ENCODE measurements at regions not wholly inside any gene's neighbourhood (a gene's known extent, or its start where the extent isn't known, plus 50 kb on each side); places are given as distances from the start of the nearest gene placed in this dataset.
A peak's percentile ranks its signal among the peaks of the same experiment; 100 is the strongest.

DNA sequence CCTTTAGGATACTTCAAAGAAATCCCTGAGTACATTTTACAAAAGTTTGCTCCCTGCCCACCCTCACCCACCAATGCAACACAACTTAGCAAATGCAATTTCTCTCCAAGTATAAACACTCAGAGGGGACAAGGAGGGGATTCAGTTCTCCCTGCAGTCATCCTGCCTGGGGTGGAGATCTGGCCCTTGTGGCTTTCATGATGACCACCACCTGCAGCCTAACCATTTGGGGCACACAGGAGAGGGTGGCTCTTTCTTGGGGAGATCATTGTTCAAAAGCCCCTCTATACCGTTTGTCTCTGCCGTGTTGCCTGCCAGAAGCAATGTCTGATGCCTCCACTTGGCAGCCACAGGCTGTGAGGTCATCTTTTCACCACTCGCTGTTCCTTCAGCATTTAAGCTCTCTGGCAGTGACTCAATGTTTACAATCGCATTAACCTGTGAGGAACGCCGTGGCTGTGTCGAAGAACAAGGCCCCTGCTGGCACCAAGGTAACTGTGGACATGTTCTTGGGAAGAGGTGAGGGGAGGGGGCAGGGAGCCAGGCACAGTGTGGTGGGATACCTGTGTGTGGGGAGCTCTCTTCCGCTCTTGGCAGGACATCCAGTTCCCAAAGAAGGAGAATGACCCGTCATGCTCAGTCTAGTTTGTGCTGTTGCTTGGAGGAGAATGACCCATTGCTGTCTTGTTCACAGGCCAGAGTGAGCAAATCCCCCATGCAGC lies 103.9 kb upstream of the DUSP10 start:
- peak; percentile 64 for DNase-seq (ENCODE audit: low spot score)

DNA sequence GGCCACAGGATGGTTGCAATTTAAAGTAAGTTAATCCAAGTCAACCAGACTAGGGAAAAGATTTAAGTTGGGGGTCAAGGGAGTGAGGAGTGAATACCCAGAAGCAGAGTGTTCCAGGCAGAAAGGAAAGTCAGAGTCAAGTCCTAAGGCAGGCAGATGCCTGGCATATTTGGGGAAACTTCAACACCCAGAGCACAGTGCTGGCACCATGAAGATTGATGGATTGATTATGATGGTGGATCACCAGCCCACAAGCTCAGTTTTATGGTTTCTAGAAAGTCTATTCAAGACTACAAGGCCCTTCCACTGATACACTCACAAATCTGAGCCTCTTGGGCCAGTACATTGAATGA lies 100.1 kb upstream of the DUSP10 start:
- DNase-seq (ENCODE audit: low spot score): no peak

DNA sequence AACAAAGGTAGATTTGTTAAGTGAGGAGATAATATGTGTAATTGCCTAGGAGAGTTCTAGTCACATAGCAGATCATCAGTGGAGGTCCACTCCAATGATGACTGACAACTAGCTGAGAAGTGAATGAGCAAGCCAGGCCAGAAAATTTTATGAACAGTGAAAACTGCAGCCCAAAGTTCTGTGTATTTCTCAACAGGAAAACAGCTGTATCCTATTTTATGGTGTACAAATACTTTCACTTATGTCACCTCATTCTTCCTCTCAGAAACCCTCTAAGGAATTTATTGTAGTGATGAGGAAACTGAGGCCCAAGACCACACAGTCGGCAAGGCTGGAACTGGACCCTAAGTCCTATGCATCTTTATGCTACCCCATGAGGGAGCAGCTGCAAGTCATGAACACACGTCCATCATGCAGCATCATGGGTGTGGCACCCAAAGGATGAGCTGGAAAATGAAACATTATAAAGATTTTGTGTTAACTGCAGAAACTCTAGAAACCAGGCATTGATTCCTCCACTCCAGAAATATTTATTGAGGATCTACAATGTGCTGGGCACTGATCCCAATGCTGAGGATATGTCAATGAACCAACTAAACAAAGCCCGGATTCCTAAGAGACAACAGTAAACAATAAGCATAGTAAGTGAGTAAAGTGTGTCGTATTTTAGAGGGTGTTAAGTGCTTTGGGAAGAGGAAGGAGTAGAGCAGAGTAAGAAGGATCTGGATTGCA lies 99.5 kb upstream of the DUSP10 start:
- DNase-seq (ENCODE audit: low spot score): no peak

DNA sequence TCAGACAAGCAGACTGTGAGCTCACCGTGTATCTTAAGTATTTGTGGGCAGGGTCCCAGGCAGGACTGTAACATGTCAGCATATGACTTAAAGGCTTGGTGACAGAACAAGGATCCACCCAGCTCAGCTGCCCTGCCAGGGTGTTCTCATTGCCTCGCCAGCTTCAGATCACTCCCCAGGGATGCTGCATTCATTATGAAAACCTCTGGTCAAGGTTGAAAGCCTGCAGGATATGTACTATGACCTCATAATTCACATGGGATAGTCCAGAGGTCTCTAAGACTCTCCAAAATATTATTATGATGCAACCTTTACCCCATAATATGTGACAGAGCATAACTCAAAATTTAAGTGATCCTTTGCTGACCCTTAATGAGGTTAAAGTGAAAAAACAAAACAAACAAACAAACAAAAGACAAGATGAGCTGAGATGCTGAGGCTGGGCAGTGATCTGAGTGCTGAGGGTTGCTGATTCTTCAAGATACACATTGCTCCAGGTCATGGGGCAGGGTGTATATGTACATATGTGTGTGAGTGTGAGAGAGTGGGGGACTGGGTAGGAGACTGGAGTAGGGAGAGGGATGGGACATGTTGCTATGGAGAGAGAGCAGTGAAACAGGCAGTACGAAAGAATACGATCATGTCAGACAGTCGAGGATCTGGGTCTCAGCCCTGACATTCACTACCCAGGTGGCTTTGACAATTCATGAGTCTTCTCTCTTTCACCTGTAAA lies 98.8 kb upstream of the DUSP10 start:
- DNase-seq (ENCODE audit: low spot score): no peak

DNA sequence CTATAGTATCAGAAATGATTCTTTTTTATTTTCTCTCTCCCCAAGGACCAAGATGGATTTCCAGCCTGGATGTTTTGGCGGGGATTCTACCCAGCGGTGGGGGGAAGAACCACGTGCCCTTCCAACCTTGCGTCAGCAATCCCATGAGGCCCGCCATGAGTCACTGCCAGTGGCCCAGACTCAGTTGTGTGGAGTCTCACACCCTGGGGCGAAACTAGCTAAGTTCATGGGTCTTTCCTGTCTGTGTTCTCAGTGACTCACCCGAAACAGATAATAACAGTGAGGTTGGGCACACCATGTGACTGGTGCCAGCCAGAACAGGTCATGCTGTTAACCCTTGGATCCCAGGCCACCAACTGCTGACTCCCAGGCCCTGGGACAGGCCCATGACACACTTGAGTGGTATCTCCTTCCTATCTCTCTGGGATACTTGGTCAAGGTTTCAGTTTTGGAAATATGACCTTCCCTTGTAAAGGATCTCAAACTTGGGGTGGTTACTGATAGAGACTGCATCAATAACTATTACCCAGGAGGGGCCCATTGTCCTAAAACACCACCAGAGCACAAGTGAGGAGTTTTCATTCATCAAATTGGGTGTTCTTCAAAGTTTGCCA lies 98.0 kb upstream of the DUSP10 start:
- no peak for DNase-seq (ENCODE audit: low spot score)

DNA sequence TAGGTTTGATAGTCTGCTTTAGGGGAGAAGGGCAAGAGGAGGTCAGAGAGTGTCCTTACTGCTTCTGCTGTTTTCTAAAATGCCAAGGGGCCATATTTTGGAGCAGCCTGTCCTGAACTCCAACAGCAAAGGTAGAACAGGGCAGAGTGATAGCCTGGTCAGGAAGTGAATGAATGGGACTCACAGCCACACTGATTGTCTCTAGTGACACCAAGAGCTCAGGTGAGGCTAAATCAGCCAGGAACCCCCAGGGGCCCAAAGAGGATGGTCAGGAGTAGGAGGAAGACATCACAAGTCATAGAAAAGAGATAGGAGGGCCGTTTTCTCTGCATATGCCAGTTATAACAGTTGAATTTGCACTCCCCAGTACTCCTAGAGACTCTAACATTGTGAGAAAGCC lies 97.4 kb upstream of the DUSP10 start:
- DNase-seq (ENCODE audit: low spot score): no peak

DNA sequence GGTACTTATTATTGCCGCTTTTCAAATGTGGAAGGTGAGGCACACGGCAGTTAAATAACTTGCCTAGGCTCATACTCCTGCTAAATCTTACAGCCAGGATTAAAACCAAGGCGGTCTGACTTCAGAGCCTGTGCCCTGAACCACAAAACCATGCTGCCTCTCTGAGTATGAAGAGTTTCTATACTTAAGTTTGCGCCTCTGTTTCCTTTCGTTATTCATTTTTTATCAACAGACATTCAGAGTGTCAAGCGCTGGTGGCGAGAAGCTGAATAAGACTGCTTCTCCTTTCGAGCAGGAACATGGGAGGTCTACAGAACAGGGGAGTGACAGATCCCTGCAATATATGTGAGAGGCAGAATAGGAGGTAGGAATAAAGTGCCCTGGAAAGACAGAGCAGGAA lies 96.0 kb upstream of the DUSP10 start:
- DNase-seq (ENCODE audit: low spot score): no peak

DNA sequence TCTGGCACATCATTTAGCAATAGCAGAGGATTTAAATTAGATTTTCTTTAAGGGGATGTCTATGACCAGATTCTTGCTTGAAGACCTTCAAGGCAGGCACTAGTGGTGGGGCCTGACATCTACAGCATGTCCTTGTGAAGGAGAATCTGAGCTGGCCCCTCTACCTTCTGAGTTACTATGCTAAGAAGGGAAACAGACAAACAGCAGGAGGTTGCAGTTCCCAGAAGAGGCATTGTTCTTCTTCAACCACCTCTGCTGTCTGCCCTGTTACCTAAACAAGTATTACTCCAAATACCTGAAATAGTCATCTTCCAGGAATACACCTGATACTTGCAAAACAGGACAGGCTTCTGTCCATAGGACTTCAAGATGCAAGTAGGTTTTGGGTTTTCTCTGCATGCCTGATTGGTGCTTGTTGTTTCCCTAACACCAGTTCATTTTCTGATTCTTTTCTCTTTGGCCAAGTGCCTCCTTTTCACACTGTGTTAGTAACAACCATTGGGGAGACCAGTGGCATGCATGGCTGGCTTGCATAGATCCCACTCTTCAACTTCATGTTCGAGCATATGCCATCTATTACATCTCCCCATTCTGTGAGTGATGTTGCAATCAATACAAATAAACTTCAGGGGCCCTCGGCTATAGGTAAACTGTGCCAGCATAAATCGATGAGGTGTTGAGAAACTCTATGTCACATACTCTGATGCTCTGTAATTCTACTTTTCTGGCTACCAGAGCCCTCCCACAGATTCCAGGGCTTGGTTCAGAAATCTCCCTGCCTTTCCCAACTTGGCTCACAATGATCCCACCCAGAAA lies 93.0 kb upstream of the DUSP10 start:
- DNase-seq (ENCODE audit: low spot score): no peak

DNA sequence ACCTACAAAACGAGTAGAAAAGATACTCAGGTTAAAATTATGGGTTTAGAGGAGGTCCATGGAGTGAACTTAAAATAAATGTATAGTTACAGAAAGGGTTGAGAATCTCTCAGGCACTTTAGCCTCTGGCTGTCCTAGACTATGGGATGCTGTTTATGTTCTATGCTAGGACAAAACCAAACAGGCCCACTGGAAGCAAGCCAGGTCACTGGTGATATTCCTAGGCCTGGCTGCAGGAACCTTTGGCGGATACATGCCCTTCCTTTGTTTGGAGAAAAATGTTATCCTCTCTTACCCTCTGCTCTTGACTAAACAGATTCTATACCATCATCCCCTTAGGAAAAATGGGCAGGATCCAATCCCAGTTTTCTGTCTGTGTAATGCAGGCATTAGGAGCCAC lies 90.7 kb upstream of the DUSP10 start:
- DNase-seq (ENCODE audit: low spot score): no peak

DNA sequence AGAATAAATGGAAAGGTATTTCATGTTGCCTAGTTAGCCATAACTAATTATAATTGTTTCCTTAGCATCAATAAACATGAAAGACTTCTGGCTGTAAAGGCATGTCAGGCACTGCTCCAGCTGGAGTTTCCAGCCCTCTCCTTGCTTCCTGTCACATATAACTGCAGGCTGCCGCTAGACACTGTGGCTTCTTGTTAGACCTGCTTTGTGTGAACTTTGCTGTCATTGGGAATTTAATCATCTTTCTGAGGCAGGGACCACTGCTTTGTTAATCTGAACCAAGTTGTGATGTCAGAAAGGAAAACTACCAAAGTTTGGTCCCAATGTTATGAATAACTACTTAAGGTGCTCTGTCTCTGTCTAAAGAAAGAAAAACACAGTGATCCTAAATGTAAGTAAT lies 90.3 kb upstream of the DUSP10 start:
- DNase-seq (ENCODE audit: low spot score): no peak

DNA sequence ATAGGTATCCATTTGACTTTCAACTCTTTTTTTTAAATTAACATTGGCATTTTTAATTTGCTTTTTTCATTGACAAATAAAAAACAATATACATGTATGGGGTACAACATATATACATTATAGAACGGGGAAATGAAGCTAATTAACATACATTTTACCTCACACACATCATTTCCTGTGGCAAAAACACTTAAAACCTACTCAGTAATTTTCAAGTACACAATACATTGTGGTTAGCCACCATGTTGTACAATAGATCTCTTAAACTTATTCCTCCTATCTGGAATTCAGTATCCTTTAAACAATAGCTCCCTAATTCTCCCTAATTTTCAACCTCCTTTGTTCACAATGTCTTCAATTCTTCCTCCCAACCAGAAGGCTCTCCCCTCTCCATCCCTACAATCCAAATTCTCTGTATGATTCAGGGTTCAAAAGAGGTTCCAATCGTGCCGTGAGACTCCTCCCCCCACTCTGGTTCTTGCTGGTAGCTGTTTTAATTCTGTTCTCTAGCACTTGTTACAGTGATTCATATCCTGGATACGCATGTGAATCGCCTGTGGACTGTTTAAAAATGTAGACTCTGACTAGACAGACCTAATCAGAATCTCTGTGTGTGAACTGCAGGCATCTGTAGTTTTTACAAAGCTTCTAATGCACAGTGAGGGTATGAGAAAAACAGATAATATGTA lies 87.6 kb upstream of the DUSP10 start:
- peak; percentile 62 for DNase-seq (ENCODE audit: low spot score)

DNA sequence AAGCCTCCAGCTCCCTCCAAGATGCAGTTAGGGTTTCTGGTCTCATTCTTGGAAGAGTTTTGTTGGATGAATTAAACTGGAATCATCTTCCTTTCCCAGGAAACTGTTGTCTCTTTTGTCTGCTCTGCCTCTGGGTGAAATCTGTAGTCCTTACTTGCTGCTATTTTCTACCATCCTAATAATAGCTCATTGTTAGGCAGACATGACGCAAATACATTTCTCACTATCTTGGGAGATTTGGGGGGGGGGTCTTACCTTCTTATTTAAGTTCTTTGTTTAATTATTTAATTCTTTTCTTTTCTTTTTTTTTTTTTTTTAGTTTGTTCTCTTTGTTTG lies 85.4 kb upstream of the DUSP10 start:
- DNase-seq (ENCODE audit: low spot score): no peak

DNA sequence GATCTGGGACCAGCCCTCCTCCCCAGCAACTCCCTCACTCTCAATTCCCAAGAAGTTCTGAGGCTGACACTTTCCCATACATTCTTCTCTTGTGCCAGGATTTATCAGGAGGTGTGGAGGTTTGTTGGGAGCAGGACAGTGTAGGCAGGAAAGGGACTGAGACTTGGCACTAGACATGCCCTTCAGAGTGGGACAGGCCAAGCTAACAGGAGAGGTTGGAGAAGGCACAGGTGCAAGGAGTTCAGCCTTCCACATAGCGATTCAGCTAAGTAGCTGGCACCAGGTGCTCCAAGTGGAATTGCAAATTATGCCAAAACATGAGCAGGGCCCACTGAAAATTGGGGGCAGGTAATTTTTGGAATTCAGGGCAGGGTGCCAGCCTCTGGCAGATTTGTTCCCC lies 83.0 kb upstream of the DUSP10 start:
- no peak for DNase-seq (ENCODE audit: low spot score)

DNA sequence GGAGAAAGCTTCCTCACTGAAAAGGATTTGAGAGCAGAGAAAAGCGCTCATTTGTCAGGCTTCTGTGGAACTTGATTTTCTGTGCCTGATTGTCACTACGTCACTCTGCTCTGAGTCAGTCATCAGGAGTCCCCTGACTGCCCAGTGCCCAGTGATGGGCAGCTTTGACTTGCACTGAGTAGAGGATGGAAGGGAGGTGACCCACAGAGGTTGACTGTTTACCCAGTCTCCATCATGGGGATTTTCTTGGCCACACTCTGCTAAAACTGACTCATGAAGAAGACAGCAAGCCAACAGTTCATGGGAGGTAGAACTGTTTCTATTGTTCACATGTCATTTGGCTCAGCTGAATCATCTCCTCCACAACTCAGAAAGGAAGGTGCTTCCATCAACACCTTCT lies 82.1 kb upstream of the DUSP10 start:
- DNase-seq (ENCODE audit: low spot score): no peak

DNA sequence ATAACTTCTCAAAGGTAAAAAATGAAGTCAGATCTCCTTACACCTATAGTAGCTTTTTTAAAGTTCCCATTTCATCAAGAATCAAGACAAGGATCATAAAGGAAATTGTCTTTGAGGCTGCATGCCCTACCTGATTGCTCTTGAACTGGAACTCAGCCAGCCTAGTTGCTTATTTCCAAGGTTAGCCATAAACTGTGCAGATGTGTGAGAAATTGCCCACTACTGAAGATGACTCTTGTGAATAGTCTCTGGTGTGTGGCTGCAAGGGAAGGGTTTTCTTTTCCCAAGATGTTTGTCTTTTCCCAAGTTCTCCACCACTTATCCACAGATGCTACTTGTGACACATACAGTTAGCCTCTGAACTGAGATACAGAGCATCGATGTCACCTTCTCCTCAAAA lies 81.7 kb upstream of the DUSP10 start:
- DNase-seq (ENCODE audit: low spot score): no peak

DNA sequence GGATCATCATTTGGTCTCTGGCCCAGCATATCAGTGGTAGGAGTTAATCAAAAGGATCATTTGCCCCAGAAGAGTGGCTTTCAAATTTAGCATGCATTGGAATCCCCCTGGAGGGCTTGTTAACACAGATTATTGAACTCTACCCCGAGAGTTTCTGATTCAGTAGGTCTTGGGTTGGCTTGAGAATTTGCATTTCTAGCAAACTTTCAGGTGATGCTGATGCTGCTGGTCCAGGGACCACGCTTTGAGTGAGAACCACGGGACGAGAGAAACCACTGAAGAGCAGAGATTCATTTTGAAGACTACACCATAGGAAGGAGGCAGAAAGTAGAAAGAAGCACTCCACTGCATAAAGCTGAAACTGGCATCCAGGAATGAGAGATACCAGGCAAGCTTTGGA lies 81.3 kb upstream of the DUSP10 start:
- DNase-seq (ENCODE audit: low spot score): no peak

DNA sequence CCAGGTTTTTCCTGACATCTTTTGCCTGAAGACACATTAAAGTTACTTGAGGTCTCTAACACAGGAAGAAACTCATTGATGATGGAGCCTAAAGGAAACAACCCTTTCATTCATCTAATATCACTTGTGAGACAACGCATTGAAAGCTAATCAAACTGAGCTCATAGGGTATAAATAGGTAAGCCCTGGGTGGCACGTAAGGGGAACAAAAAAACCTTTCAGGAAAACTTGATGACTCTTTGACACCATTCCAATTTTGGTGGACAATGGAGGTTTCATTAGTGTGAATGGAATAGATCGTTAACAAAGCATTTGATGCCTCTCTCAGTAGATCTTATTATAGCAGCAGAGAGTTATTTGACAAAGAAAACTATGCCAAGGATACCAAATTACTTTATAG lies 80.7 kb upstream of the DUSP10 start:
- no peak for DNase-seq (ENCODE audit: low spot score)

DNA sequence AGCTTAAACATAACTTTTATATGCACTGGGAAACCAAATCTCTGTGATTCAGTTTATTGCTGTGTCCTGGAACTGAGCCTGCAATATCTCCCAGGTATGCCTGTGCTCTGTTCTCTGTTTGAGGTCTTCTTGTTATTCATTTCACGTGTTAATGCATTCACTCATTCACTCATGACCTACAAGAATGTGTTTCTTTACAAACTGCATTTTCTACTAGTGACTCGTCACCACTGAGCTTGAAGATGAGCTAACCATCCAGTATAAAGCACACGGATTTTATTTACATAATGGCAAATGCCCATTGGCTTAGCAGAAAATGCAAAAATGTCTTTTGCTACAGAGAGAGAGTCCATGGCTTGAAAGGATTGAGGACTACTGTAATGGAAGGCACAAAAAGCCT lies 75.0 kb upstream of the DUSP10 start:
- DNase-seq (ENCODE audit: low spot score): peak; percentile 52

DNA sequence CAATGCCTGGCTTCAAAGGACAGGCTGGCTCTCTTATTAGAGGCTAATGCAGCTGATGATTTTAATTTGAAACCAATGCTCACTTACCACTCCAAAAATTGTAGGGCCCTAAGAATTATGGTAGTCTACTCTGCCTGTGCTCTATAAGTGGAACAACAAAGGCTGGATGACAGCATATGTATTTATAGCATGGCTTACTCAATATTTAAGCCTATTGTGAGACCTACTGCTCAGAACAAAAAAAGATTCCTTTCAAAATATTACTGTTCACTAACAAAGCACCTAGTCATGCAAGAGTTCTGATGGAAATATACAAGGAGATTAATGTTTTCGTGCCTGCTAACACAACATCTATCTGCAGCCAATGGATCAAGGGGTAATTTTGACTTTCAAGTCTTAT lies 73.8 kb upstream of the DUSP10 start:
- DNase-seq (ENCODE audit: low spot score): no peak

DNA sequence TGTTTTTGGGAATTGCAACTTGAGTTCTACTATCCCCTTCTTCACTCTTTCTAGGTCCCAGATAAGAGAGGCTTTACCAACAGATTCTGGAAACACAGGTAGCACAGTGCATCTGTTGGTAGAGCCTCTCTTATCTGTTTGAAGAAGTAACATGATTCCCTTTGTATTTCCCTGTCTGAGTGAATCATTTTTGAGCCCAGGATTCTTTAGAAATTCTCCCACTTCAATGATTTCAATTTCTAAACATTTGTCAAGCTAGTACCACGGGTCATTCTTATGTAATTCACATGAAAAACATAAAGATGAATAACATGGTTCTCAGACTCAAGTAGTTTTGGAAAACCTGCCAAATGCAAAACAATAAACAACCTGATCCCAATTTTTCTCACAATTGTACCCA lies 72.0 kb upstream of the DUSP10 start:
- DNase-seq (ENCODE audit: low spot score): no peak

DNA sequence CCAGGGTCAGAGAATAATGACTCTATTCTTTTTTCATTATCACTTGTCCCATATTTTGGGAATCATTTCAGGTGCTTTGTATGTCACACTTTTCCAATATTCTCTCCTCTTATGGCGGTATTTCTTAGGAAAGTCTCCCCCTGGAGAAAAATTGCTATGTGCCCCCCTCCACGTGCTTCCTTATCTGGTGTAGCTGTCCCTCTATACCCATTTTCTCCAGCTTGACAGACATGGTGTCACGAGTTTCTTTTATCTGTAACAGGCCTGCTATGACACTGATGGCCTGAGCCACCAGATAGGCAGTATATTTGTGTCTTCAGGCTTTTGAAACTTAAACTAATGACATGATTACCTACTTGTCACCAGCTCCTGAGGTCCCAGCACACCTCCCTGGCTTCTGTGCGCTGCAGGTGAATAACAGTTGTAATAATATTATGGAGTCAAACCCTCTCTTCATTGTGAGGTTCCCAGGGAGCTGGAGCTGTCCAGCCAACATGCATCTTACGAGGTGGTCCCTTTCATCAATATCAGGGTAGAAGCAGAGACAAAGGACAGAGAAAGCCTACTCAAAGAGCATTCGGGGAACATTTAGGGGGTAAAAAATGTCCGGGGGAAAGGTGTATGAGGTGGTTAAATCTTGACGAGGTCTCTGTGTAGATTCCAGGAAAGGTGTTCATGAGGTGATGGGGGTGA lies 71.2 kb upstream of the DUSP10 start:
- no peak for DNase-seq (ENCODE audit: low spot score)
